Astrocyte (in vitro differentiated cells and primary cell): ENCODE measurements at regions not wholly inside any gene's neighbourhood (a gene's known extent, or its start where the extent isn't known, plus 50 kb on each side); places are given as distances from the start of the nearest gene placed in this dataset.

Experiments
- EZH2 ChIP-seq: IDR thresholded peaks from 2 replicates; pipeline ENCODE4 v1.6.1; 2012; ENCODE audit warnings: mild to moderate bottlenecking, low read length, inconsistent platforms; ENCODE audit not compliant: insufficient read depth
- TF ChIP-seq, protein P1 (sequence below): IDR thresholded peaks from 2 replicates; pipeline ENCODE4 v1.5.1; 2011; ENCODE audit warnings: low read depth, mild to moderate bottlenecking, inconsistent platforms, low read length, moderate library complexity; ENCODE audit not compliant: insufficient read depth

DNA sequence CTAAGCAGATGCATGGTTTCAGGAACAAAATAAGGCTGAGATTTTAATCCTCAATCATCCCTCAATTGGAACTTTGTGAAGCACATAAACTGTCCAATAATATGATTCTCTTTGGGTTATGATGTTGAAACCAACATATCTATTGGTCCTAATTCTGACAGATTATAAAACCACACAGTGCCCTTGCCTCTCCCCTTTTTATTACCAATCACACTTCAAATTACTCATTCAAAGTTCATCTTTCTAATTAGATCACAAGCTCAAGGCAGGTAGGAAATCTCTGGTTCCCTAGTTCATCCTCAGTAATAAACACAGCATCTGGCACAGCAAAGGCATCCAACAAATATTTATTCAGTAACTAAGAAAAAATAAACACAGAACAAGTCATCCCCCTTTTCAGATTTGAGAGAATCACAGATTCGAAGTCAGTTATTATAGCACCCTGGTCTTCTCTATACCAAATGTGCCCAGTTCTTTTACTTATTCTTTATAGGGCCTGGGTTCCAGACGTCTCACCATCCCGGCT, 611.6 kb downstream of the INSC start:
- TF ChIP-seq EZH2, result no peak
- TF ChIP-seq, protein P1, sequence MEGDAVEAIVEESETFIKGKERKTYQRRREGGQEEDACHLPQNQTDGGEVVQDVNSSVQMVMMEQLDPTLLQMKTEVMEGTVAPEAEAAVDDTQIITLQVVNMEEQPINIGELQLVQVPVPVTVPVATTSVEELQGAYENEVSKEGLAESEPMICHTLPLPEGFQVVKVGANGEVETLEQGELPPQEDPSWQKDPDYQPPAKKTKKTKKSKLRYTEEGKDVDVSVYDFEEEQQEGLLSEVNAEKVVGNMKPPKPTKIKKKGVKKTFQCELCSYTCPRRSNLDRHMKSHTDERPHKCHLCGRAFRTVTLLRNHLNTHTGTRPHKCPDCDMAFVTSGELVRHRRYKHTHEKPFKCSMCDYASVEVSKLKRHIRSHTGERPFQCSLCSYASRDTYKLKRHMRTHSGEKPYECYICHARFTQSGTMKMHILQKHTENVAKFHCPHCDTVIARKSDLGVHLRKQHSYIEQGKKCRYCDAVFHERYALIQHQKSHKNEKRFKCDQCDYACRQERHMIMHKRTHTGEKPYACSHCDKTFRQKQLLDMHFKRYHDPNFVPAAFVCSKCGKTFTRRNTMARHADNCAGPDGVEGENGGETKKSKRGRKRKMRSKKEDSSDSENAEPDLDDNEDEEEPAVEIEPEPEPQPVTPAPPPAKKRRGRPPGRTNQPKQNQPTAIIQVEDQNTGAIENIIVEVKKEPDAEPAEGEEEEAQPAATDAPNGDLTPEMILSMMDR, result no peak
